Ramos (cell line): ENCODE measurements at regions not wholly inside any gene's neighbourhood (a gene's known extent, or its start where the extent isn't known, plus 50 kb on each side); places are given as distances from the start of the nearest gene placed in this dataset.
"Not testable (repeated sequence)": the region's sequence is repeated elsewhere in the genome, so short reads cannot be mapped to it uniquely, and the experiment has no call there.

Source experiments
- in situ Hi-C: fragments of 300-500 bp; cut with MboI; formaldehyde crosslinking; loops from one replicate; pipeline ENCODE4 v1.14.3; 2022; ENCODE audit warnings: low sequenced_read_pairs; ENCODE audit not compliant: unreplicated experiment

DNA sequence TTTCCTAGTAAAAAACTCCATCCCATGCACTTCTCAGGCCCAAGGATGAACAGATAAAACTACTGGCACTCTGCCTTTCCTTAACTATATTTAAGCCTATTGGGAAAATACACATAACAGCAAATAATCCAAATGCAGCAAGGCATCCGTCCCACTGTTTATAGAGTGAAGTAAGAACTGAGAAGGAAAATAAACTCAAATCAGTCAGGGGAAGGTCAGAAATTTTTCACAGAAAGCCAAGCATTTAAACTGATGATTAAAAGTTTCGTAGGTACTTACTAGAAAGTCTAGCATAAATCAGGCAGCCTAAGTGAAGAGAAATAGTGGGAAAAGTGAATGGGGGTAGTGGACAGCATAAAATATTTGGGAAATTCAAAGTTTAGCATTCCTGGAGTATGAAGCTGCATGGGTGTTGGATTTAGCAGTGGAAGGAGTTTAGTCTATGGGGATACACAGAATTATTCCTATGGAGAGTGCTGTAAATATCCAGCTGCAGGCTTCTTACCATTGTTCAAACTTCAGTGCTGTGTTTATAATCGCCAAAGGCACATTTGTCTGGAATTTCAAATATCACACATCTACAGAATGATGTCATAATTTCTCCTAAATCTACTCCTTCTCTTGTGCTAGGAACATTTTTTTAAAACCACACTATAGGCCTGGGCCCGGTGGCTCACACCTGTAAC lies 1131.0 kb upstream of the GOT2 start:
- in situ Hi-C loops: no loop called here

DNA sequence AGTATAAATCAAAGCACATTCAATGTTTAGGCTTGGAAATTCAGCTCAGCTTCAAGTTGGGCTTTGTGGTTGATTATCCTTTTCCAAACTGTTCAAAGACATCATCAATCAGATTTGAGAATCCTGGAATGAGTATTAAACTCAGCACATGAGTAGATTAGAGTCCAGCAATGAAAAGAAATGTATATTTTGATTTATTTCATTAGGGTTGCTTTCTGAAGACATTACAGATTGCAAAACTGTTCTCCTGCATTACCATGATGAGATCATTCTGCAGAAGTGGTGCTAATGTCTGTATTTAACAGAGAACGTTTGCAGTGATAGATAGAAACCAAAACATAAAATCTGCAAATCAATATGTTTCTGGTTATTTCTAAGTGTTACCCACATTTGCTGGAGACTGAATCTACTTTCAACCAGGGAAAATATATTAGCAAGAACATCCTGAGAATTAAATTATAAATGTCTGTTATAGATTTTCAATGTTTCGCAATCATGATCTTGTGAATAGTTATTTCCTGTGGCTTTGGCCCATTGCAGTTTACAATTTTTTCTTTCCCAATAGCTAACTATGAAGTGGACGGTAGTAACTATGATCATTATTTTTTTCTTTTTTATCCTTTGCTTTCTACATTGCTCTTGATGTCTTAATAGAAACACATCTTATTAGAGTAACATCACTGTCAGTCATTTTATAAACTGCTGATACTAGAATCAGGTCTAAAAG lies 1125.7 kb upstream of the GOT2 start:
- in situ Hi-C loops: no loop called here

DNA sequence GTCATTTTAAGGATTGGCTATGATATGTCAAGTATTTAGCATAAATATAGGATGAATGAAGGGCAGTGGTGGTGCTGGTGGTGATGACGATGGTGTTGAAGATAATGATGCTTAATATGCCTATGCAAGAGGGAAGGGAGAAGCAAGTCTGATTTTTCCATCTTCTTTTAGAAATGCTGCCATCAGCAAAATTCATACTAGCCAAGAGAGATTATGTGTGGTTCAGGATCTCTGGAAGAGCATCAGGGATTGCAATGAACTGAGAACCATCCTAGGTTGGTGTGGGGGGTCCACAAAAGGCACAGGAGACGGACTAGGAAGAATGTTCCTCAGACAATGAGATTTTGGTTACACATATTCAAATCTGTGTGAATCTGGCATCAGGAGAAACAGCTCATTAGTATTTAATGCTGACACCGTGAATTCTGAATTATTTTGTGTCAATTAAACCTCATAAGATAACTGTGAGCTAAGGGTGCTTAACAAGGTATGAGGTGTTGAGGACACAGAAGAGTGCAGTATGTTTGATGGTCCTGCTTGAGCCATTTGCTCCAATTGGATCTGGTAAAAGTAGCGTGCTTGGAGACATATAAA lies 1120.8 kb upstream of the GOT2 start:
- in situ Hi-C loops: no loop called here

DNA sequence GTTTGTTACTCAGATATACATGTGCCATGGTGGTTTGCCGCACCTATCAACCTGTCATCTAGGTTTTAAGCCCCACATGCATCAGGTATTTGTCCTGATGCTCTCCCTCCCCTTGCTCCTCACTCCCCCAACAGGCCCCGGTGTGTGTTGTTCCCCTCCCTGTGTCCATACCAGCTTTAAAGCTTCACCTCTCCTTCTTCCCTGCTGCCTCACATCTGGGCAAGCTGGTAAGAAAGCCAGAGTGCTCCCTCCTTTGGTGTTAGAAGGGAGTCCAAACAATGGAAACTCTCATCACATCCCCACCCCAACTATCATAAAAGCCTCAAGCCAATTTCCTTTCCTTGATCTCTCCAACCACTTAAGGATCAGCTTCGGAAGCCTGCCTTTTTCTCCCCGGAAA lies 1115.6 kb upstream of the GOT2 start:
- in situ Hi-C loops: no loop called here

DNA sequence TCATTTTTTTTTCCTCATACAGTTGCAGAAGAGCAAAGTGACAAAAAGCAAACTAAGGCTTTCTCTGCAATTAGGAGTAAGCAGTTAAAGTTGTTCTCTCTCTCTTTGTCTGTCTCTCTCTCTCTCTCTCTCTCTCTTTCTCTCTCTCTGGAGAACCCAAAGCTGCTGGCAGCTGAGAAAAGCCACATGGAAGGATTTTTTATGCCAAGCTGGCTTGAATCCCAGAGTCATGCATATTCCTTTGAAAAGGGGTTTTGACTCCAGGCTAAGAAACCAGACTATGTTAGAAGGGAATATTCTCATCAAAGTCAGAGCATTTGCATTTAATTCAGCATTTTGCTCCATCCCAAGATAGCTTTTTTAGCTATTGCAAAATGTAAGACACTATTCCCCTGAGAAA lies 1114.2 kb upstream of the GOT2 start:
- in situ Hi-C loops: no loop called here

DNA sequence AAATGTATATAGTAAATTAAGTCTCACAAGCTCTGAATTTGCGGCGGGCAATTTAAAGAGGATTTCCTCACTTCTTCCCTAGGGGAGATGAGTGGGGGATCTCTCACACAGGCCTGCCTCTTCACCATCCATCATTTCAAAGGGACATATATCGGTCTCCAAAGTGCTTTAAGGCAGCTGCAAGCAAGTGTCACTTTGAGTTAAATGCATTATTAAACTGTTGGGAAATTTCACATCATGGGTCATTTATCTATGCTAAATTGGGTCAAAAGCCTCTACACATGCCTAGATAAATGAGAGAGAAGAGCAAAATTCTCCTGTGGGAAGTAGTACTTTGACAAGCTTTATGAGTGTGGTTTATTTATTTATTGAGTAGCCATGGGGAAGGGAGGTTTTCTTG lies 1106.1 kb upstream of the GOT2 start:
- in situ Hi-C loops: no loop called here

DNA sequence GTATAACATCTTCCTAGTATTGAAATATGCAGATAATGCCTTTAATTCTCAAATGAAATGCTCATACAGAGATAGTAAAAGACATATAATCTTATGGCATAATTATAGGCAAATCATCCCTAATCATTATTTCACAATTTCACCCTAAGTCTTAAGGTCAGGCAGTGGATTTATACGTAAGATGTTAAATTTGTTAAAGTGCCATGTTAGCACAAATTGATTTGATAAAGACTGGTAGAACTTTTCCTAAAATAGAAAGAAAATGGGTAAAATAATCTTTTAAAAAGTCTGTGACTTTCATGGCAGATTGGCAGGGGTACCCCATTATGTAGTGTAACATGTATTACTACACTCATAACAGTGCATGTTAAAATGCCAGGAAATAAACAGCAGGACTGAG lies 1092.7 kb upstream of the GOT2 start:
- in situ Hi-C loops: no loop called here

DNA sequence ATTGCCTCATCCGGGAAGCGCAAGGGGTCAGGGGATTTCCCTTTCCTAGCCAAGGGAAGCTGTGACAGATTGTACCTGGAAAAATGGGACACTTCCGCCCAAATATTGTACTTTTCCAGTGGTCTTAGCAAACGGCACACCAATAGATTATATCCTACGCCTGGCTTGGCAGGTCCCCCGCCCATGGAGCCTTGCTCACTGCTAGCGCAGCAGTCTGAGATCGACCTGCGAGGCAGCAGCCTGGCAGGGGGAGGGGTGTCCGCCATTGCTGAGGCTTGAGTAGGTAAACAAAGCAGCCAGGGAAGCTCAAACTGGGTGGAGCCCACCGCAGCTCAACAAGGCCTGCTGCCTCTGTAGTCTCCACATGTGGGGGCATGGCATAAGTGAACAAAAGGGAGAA lies 1075.4 kb upstream of the GOT2 start:
- in situ Hi-C loops: not testable (repeated sequence)

DNA sequence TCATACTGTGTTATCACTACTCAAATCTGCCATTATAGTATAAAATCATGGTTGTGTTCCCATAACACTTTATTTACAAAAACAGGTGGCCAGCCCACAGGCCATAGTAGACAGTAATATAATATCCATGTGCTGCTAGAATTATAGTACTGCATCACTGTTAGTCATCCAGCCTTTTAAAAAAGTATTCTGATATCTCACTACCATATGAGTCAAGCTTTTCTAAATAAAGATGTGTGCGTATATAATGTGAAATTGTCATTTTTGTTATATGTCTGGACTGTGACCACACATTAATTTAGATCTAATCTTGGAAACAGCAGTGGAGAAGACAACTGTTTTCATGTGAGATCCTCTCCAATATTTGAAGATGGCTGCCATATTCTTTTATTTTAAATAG lies 1049.1 kb upstream of the GOT2 start:
- in situ Hi-C loops: no loop called here

DNA sequence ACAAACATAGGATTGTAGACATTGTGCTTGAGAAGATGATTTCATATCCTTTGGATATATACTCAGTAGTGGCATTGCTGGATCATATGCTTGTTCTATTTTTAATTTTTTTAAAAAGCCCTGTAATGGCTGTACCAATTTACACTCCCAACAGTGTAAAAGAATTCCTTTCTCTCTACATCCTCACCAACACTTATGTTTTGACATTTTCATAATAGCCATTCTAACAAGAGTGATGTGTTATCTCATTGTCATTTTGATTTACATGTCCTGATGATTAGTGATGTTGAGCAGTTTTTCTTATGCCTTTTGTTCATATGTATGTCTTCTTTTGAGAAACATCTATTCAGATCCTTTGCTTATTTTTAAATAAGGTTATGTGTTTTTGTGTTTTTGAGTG lies 1039.2 kb upstream of the GOT2 start:
- in situ Hi-C loops: no loop called here

DNA sequence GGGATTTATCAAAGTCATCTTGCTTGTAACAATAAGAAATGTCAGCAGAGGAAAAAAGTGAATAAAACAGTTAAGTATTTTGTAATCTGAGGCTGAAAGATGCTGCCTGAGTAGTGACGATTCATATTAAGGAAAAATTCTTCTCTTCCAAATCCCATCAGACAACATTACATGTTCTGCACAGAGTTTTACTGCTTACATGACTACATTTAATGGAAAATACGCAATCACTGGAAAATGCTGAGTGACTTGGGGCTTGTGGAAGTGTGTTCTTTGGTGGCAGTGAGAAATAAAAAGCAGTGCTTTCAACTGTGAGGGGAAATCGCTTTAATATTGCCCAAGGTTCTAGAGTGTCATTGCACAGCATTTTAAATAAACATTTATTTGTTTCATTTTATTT lies 1025.2 kb upstream of the GOT2 start:
- in situ Hi-C loops: no loop called here

DNA sequence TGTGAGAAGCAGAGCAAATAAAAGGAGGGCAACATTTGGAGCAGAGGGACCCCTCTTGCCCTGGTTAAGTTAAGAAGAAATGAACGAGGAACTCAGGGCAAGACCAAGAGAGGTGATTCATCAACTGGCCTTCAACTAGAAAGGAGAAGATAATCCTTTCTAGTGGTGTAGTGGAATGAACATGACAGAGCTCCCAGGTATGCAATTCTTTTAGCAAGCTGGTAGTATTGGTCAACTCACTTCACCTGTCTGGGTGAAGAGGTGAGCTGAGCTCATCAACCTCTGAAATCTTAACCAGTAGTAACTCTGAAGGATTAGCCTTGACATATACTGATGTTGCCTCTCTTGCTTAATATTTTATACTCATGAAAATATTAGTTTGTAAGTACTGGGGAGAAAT lies 1024.7 kb upstream of the GOT2 start:
- in situ Hi-C loops: no loop called here

DNA sequence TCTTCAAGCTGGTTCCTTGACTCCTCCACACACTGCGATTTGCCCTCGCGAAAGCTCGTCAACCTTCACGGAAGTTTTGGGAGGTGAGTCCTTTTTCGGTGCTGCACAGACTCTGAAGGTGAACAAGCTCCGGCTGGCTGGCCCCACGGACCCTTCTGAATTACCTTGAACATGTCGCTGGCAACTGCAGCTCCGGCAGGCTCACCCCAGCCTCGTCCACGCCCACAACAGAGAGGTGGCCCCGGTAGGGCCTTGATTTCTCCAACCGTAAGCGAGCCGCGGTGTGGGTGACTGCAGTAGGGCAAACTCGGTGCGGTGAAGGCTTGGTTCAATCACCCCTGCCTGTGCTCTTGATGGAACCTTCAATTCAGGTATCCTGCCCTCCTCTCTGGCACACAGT lies 1020.7 kb upstream of the GOT2 start:
- in situ Hi-C loops: no loop called here

DNA sequence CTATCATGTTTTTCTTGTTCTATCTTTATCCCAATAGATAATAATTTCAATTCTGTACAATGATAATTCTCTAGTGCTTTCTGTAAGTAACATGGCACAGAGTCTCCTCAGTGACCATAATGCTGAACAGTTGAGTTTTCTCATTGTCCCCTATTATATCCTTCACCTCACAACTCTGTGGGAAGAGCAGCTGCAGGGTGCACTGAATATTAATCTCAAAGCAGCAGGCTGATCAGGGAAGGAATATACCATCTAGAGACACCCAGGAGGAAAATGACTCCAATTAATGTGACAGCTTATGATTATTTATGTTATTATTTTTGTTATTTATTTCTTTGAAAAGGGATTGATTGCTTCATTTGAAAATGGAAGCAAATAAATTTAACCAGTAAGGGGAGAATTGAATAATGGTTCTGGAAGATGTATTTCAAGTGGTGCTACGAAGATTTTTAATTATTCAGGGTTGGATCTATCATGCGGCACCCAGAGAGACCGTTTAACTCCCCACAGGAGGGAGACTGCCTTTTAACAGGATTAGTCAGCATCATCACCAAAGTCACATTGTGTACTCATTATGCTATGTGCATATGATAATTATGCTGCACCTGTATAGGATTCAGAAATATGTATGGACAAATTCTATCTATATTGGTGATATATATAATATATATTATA lies 1015.7 kb upstream of the GOT2 start:
- in situ Hi-C loops: no loop called here

DNA sequence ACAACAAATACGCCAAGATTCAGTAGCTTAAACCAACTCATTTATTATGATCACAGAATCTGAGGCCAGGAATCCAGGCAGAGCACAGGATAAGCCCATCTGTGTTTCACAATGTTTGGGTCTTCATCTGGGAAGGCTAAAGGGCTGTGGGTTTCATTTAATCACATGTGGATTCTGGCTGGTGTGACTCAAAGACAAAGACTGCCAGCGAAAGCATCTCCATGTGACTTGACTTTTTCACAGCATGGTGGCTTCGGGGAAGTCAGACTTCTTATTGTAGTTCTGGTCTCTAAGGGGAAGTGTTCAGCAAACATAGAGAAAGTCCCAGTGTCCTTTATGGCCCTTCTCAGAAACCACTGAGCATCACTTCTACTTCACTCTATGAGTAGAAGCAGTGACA lies 1014.4 kb upstream of the GOT2 start:
- in situ Hi-C loops: no loop called here

DNA sequence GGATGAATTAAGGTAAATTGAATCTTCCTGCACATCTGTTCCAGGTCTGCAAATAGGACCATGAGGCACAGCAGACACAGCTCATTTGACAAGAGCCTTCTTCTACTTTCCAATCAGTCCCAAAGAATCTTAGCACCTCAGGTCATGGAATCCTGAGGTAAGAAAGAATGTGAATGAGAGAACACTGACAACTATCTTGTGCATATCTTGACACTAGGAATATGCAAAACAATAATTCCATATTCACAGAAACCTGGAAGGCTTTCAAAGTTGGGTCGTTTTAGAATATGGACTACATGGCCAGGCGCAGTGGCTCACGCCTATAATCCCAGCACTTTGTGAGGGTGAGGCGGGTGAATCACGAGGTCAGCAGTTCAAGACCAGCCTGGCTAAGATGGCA lies 1009.4 kb upstream of the GOT2 start:
- in situ Hi-C loops: no loop called here

DNA sequence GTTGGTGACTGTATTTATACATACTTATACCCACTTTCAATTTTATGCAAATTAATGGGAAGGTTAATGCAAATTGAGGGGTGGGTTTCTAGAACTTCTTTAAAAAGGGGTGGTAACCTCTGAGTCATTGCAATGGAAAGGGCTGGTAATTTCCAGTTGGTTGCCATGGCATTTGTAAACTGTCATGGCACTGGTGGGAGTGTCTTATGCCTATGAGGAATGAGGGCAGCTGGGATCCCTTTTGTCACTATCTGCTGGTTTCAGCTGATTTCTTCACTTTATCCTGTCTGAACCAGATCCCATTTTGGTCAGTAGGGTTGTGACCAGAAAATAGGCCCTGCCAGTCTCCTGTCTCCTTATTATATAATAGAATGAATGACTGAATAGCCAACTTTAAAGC lies 1006.7 kb upstream of the GOT2 start:
- in situ Hi-C loops: no loop called here

DNA sequence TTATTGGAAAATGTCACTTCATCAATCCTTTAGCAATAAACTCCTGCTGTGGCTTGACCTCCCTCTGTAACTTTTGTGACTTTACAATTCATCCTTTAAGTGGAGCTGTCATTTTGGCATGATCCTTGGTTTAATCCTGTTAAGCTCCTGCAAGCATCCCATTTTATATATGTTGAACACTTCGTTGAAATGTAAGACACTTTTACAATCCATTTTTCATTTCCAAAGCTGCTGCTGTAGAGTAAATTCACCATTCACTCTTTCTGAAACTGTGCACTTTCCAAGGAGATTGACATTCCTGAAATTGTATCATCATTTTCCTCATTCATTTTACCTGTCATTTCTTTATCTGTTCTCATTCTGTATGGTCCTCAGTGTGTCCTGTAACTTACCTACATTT lies 1003.2 kb upstream of the GOT2 start:
- in situ Hi-C loops: no loop called here

DNA sequence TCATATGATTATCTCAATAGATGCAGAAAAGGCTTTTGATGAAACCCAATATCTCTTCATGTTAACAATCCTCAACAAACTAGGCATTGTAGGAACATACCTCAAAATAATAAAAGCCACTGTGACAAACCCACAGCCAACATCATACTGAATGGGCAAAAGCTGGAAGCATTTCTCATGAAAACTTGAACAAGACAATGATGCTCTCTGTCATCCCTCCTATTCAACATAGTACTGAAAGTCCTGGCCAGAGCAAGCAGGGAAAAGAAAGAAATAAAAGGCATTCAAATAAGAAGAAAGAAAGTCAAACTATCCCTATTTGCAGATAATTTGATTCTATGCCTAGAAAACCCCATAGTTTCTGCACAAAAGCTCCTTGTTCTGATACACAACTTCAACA lies 999.2 kb upstream of the GOT2 start:
- in situ Hi-C loops: no loop called here

DNA sequence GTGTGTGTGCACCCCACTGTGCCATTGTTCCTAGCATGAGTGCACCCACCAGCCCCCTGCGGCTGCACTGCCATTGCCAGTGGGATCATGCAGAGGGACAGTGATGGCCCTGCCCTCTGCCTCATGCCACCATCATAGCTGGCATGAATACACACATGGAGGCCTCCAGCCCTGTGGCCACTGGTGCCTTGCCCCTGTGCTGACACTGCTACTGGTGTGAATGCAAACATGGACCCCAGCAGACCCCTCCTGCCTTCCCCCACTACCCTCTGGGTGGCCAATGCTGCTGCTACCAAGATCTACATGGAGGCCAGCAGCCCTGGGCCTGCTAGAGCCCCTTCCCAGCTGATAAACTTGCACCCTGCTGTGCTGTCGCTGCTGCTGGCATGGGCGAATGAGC lies 995.5 kb upstream of the GOT2 start:
- in situ Hi-C loops: no loop called here

DNA sequence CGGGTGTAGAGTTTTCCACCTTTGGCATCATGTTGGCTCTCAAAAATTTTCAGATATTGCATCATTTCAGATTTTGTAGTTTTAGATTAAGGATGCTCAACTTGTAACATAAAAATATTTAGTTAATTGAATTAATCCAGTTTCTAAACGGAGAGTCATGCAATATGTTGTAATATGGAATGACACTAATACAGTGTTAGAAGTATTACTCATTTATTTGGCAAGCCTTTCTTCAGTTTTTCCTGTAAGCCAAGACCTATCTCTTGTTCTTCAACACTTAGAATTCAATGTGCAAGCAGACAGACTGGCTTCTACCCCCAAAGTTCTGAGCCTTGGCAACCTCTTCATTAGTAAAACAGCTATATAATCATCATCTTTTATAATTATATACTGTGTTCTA lies 985.0 kb upstream of the GOT2 start:
- in situ Hi-C loops: no loop called here
